Ishikawa (cell line): ENCODE measurements at regions not wholly inside any gene's neighbourhood (a gene's known extent, or its start where the extent isn't known, plus 50 kb on each side); places are given as distances from the start of the nearest gene placed in this dataset.

Source experiments
- EP300 ChIP-seq: IDR thresholded peaks from 2 replicates; pipeline ENCODE4 v1.6.1; 2012; ENCODE audit warnings: borderline replicate concordance
- MAX ChIP-seq: IDR thresholded peaks from 2 replicates; pipeline ENCODE4 v1.6.1; 2012
- REST ChIP-seq: IDR thresholded peaks from 2 replicates; pipeline ENCODE4 v1.6.1; 2012; ENCODE audit warnings: low read depth, mild to moderate bottlenecking
- TEAD4 ChIP-seq: IDR thresholded peaks from 2 replicates; pipeline ENCODE4 v1.6.1; 2012
- YY1 ChIP-seq: IDR thresholded peaks from 2 replicates; pipeline ENCODE4 v1.6.1; 2012; ENCODE audit warnings: low read depth

DNA sequence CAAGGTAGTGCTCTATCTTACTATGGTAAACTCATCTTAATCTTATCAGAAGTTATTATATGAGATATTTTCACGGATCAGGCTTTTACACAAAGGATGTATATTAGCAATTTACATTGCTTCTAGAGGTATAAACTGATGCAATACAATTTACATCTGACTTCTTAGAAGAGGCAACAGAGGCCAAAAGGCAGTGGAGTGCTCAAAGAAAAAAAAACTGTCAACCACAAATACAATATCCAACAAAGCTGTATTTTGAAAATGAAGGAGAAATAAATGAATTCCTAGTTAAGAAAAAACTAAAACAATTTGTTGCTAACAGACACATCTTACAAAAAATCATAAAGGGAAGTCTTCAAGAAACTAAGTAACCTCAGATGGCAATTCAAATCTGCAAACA is 1031.5 kb upstream of the CNTNAP5 start:
- no peak for TF ChIP-seq EP300
- no peak for TF ChIP-seq REST
- no peak for TF ChIP-seq MAX
- TF ChIP-seq YY1, result no peak
- no peak for TF ChIP-seq TEAD4
